Tibial artery (tissue), 4 donors: ENCODE measurements at regions not wholly inside any gene's neighbourhood (a gene's known extent, or its start where the extent isn't known, plus 50 kb on each side); places are given as distances from the start of the nearest gene placed in this dataset.

Source experiments
- DNase-seq, 2 donors: peaks; one replicate each; pipeline ENCODE4 v3.0.0-alpha.2; 2019
- H3K27ac ChIP-seq, 2 donors: fragments of 200-600 bp; sonication (generic) in 1 of 2; 1 replicate in 1 of 2; 2 replicates in 1 of 2; pipeline ENCODE4 v1.5.1; 2018 to 2019; ENCODE audit warnings: mild to moderate bottlenecking in 1 of 2
- H3K27me3 ChIP-seq, 2 donors: fragments of 200-600 bp; sonication (generic) in 1 of 2; one replicate each; pipeline versions ENCODE4 v1.5.1 to v1.6.0; 2016 to 2019
- H3K36me3 ChIP-seq, 3 donors: fragments of 200-600 bp; sonication (generic) in 2 of 3; one replicate each; pipeline ENCODE4 v1.5.1; 2016 to 2019; ENCODE audit warnings: mild to moderate bottlenecking in 2 of 3
- H3K4me1 ChIP-seq, 4 donors: fragments of 200-600 bp; sonication (generic) in 2 of 4; 1 replicate in 3 of 4; 2 replicates in 1 of 4; pipeline ENCODE4 v1.5.1; 2016 to 2019
- H3K4me3 ChIP-seq, 2 donors: fragments of 200-600 bp; sonication (generic) in 1 of 2; 1 replicate in 1 of 2; 2 replicates in 1 of 2; pipeline ENCODE4 v1.5.1; 2018 to 2019; ENCODE audit warnings: mild to moderate bottlenecking in 2 of 2
- H3K9me3 ChIP-seq, 3 donors: fragments of 200-600 bp; sonication (generic) in 1 of 3; one replicate each; pipeline ENCODE4 v1.5.1; 2016 to 2019
- intact Hi-C: fragments of 100-400 bp; cut with DNase I; formaldehyde crosslinking; loops from one replicate; pipeline ENCODE4 v1.15.0; 2023; ENCODE audit warnings: low total_unique reads
- TF ChIP-seq, protein P1 (sequence below), 2 experiments: fragments of 200-600 bp in 1 of 2; fragments of 450-650 bp in 1 of 2; IDR thresholded peaks; one replicate each; pipeline ENCODE4 v1.5.1; 2017 to 2019; ENCODE audit warnings: antibody characterized with exemption in 2 of 2, mild to moderate bottlenecking in 1 of 2, moderate library complexity in 1 of 2

DNA sequence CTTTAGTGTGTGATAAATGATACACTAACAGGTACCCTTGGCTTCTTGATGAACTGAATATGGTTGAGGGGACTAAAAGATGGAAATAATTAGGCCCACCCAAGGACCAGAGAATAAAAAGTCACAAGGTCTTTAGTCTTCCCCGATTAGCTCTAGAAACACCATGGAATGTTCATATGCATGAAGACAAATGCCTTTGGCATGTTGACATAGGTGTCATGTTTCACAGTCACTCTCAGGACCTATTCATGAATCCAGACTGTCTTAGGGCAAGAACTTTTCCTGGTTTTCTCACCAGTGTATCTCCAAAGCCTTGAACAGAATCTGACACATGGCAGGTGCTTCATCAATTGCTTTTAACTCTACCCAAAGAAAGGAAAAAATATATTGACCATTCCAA is 412.8 kb downstream of the AJAP1 start:
- Histone ChIP-seq H3K36me3 (no peaks in the 10 kb centered on the region), H3K9me3 (no peaks in the 10 kb centered on the region), H3K27me3 (no peaks in the 10 kb centered on the region), H3K4me1 (no peaks in the 10 kb centered on the region), H3K4me3 (no peak overlapping the region), H3K27ac (no peak overlapping the region)
- intact Hi-C loops = no loop called here
- DNase-seq = no peak
- TF ChIP-seq, protein P1, sequence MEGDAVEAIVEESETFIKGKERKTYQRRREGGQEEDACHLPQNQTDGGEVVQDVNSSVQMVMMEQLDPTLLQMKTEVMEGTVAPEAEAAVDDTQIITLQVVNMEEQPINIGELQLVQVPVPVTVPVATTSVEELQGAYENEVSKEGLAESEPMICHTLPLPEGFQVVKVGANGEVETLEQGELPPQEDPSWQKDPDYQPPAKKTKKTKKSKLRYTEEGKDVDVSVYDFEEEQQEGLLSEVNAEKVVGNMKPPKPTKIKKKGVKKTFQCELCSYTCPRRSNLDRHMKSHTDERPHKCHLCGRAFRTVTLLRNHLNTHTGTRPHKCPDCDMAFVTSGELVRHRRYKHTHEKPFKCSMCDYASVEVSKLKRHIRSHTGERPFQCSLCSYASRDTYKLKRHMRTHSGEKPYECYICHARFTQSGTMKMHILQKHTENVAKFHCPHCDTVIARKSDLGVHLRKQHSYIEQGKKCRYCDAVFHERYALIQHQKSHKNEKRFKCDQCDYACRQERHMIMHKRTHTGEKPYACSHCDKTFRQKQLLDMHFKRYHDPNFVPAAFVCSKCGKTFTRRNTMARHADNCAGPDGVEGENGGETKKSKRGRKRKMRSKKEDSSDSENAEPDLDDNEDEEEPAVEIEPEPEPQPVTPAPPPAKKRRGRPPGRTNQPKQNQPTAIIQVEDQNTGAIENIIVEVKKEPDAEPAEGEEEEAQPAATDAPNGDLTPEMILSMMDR (IDR thresholded peaks at IDR 0.05) = no peak

DNA sequence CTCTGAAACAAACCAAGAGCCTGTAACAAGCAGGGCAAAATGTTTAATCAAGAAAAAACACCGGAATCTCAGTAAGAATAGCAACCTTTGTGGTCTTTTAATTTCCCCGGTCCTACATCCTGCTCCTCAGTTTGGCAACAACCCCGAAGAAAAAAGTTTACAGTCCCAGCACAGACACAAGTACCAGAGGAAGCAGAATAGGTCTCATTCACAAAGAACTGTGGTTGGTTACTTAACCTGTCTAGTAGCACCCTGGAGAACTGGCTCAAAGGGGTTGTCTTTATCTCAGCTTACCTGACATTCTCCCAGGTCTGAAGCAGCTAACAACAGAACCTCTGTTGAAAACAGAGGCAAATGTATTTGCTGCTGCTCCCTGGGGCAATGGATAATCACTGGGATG is 399.3 kb downstream of the AJAP1 start:
- Histone ChIP-seq H3K27me3 (no peaks in the 10 kb centered on the region), H3K4me1 (no peaks in the 10 kb centered on the region), H3K4me3 (no peak overlapping the region), H3K27ac (no peak overlapping the region), H3K36me3 (no peaks in the 10 kb centered on the region), H3K9me3 (peaks cover 0 to 3% (median 3%) of the 10 kb centered on the region in 3 donors)
- intact Hi-C loops = no loop called here
- DNase-seq = no peak
- TF ChIP-seq, protein P1 (IDR thresholded peaks at IDR 0.05) = no peak

DNA sequence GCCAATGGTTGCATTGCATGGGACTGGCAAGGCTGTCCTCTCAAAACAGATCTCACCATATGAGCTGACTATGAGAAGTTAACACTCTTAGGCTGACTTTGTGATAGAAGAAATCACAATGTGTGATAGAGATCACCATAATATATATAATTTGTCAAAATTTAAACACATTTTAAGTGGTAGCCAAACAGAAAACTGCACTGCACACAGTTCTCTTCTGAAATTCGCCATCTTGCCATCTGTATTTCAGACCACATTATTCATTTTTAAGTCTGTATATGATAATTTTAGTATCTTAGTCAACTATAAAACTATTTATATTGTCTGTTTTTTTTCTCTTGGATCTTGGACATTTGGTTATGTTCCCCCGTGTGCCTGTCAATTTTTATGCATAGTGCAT is 374.7 kb downstream of the AJAP1 start:
- Histone ChIP-seq H3K4me1 (no peaks in the 10 kb centered on the region), H3K27ac (no peak overlapping the region), H3K4me3 (no peak overlapping the region), H3K27me3 (no peaks in the 10 kb centered on the region), H3K9me3 (no peaks in the 10 kb centered on the region), H3K36me3 (no peaks in the 10 kb centered on the region)
- no peak for DNase-seq
- TF ChIP-seq, protein P1 (IDR thresholded peaks at IDR 0.05) = no peak
- intact Hi-C loops = no loop called here

DNA sequence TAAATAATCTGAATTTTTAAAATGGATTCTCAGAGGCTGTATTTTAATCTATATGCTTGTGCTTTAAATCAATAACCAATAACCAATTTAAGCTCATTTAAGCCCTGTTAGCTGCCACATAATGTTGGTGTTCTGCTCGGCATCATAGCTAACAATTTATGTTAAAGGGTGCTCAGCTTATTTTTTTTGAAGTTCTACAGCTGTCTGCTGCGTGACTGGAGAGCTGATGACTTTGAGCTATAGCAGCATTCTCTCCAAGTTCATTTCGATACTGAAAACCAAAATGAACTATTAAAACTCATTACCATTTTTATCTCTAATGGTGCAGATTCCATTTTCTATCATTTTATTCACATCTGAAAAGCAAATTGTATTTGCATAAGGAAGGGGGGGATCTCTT is 357.8 kb downstream of the AJAP1 start:
- intact Hi-C loops = no loop called here
- TF ChIP-seq, protein P1 (IDR thresholded peaks at IDR 0.05) = no peak

DNA sequence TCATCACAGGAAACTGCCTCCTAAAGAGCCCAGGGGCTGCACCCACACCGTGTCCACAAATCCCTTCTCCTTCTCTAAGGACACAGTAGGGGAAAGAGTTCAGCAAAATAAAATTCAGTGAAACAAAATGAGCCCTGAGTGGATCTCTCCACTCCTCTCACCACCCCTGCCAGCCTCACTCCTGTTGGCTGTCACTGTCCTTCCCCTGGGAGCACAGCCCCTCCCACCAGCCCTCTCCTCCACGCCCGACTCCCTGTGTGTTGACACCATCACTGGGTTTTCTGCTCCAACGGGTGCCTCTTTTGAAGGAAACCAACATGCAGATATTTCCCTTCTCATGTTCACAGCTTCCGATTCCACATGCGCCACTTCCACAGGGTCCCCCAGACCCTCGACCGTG is 356.2 kb downstream of the AJAP1 start:
- no peak for DNase-seq
- Histone ChIP-seq H3K4me3 (no peak overlapping the region), H3K36me3 (no peaks in the 10 kb centered on the region), H3K4me1 (no peaks in the 10 kb centered on the region), H3K9me3 (no peaks in the 10 kb centered on the region), H3K27ac (no peak overlapping the region), H3K27me3 (peaks cover 0 to 3% of the 10 kb centered on the region in 2 donors)
- intact Hi-C loops = no loop called here
- TF ChIP-seq, protein P1 (IDR thresholded peaks at IDR 0.05) = no peak

More for the DNA sequence above, 357.8 kb downstream of the AJAP1 start:
- peaks cover 0 to 3% of the 10 kb centered on the region in 2 donors for H3K27me3 ChIP-seq
- no peak overlapping the region for H3K4me3 ChIP-seq
- DNase-seq = no peak
- no peak overlapping the region for H3K27ac ChIP-seq
- no peaks in the 10 kb centered on the region for H3K36me3 ChIP-seq
- no peaks in the 10 kb centered on the region for H3K9me3 ChIP-seq
- no peaks in the 10 kb centered on the region for H3K4me1 ChIP-seq

DNA sequence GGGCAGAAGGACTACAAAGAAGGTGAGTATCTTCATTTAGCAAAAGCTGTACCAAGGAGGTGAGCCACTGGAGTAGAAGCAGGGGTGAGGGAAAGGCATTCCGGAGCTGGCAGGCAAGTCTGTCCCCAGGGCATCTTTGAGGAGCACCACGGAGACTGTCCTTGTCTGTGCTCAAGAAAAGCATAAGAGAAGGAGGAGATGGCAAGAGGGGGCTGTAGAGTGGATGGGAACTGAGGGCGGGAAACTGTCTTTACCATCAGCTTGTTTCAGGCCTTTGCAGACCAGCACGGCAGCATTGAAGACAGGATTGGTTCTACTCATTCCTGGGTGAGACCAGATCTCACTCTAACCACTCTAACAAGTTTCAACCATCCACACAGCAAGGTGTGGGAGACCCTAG is 355.8 kb downstream of the AJAP1 start:
- Histone ChIP-seq H3K4me1 (no peaks in the 10 kb centered on the region), H3K27me3 (peaks cover 0 to 3% of the 10 kb centered on the region in 2 donors), H3K36me3 (no peaks in the 10 kb centered on the region), H3K9me3 (no peaks in the 10 kb centered on the region), H3K27ac (no peak overlapping the region), H3K4me3 (no peak overlapping the region)
- DNase-seq = no peak
- intact Hi-C loops = no loop called here
- TF ChIP-seq, protein P1 (IDR thresholded peaks at IDR 0.05) = no peak
